ENCODE measurements at regions not wholly inside any gene's neighbourhood (a gene's known extent, or its start where the extent isn't known, plus 50 kb on each side); places are given as distances from the start of the nearest gene placed in this dataset.

DNA sequence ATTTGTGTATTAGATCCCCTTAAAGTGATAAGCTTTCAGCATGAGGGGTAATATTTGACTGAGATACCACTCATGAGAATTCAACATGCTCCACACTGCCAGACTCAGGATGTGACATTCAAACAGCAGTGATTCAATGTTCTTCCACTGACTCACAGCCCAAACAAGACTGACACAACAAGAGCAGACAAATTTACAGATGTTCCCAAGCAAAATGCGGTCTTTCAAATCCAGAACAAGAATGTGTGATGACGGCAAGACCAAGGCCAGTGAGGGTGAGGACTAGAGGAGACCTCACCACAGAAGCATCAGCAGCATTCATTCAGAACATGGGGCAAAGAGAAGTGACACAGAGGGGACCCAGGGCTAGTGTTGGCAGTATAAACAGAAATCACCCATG lies 99.3 kb upstream of the GRIA3 start:
- TF ChIP-seq, protein P1, sequence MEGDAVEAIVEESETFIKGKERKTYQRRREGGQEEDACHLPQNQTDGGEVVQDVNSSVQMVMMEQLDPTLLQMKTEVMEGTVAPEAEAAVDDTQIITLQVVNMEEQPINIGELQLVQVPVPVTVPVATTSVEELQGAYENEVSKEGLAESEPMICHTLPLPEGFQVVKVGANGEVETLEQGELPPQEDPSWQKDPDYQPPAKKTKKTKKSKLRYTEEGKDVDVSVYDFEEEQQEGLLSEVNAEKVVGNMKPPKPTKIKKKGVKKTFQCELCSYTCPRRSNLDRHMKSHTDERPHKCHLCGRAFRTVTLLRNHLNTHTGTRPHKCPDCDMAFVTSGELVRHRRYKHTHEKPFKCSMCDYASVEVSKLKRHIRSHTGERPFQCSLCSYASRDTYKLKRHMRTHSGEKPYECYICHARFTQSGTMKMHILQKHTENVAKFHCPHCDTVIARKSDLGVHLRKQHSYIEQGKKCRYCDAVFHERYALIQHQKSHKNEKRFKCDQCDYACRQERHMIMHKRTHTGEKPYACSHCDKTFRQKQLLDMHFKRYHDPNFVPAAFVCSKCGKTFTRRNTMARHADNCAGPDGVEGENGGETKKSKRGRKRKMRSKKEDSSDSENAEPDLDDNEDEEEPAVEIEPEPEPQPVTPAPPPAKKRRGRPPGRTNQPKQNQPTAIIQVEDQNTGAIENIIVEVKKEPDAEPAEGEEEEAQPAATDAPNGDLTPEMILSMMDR (IDR thresholded peaks at IDR 0.05; ENCODE audit: poor library complexity): no peak
- TF ChIP-seq EZH2 (IDR thresholded peaks at IDR 0.05; ENCODE audit: borderline replicate concordance): no peak

Measured in hepatocyte (in vitro differentiated cells).